ENCODE measurements at regions not wholly inside any gene's neighbourhood (a gene's known extent, or its start where the extent isn't known, plus 50 kb on each side); places are given as distances from the start of the nearest gene placed in this dataset.

- intact Hi-C loops (cut with DNase I), result no loop called here
Measured at GRCh38 chr4:115790812-115791211, 677.4 kb upstream of the NDST4 start.

GRCh38 chr4:115781528-115782146 is 668.2 kb upstream of the NDST4 start:
- Histone ChIP-seq H3K4me1 (no peaks in the 10 kb centered on the region), H3K27ac (no peak overlapping the region), H3K36me3 (no peaks in the 10 kb centered on the region), H3K4me3 (no peak overlapping the region), H3K9me3 (no peaks in the 10 kb centered on the region), H3K27me3 (no peaks in the 10 kb centered on the region)
- DNase-seq, result no peak
- 39 to 72% methylated on average over 10 of the region's 10 CpGs for WGBS, 2 donors
- TF ChIP-seq EP300 (IDR thresholded peaks at IDR 0.05) (no peak), CTCF (IDR thresholded peaks at IDR 0.05) (no peak), POLR2A (IDR thresholded peaks at IDR 0.05) (no peak), POLR2AphosphoS5 (IDR thresholded peaks at IDR 0.05) (no peak)
- intact Hi-C loops (cut with DNase I), result no loop called here

More at GRCh38 chr4:115790812-115791211, 677.4 kb upstream of the NDST4 start:
- H3K4me1 ChIP-seq, result no peaks in the 10 kb centered on the region
- H3K27ac ChIP-seq, result no peak overlapping the region
- no peak for DNase-seq
- H3K27me3 ChIP-seq, result no peaks in the 10 kb centered on the region
- no peak for TF ChIP-seq POLR2A (IDR thresholded peaks at IDR 0.05)
- no peak overlapping the region for H3K4me3 ChIP-seq
- no peaks in the 10 kb centered on the region for H3K36me3 ChIP-seq
- WGBS, 2 donors, result 72% methylated on average over 2 of the region's 2 CpGs
- no peaks in the 10 kb centered on the region for H3K9me3 ChIP-seq

- H3K27me3 ChIP-seq, result no peaks in the 10 kb centered on the region
- DNase-seq, result no peak
- no peaks in the 10 kb centered on the region for H3K36me3 ChIP-seq
- TF ChIP-seq POLR2AphosphoS5 (IDR thresholded peaks at IDR 0.05) (no peak), CTCF (IDR thresholded peaks at IDR 0.05) (no peak), EP300 (IDR thresholded peaks at IDR 0.05) (no peak), POLR2A (IDR thresholded peaks at IDR 0.05) (no peak)
- H3K9me3 ChIP-seq, result no peaks in the 10 kb centered on the region
- no peak overlapping the region for H3K27ac ChIP-seq
- no peak overlapping the region for H3K4me3 ChIP-seq
- intact Hi-C loops (cut with DNase I), result no loop called here
- no peaks in the 10 kb centered on the region for H3K4me1 ChIP-seq
Measured at GRCh38 chr4:115780835-115781234, 667.4 kb upstream of the NDST4 start.

GRCh38 chr4:115780268-115780667 is 666.8 kb upstream of the NDST4 start:
- no peaks in the 10 kb centered on the region for H3K36me3 ChIP-seq
- no peak for DNase-seq
- no peaks in the 10 kb centered on the region for H3K4me1 ChIP-seq
- no peak overlapping the region for H3K4me3 ChIP-seq
- no peak for TF ChIP-seq POLR2AphosphoS5 (IDR thresholded peaks at IDR 0.05)
- TF ChIP-seq CTCF (IDR thresholded peaks at IDR 0.05), result no peak
- TF ChIP-seq POLR2A (IDR thresholded peaks at IDR 0.05), result no peak
- no peak for TF ChIP-seq EP300 (IDR thresholded peaks at IDR 0.05)
- 60 to 68% methylated on average over 4 of the region's 4 CpGs for WGBS, 2 donors
- no peaks in the 10 kb centered on the region for H3K27me3 ChIP-seq
- H3K9me3 ChIP-seq, result no peaks in the 10 kb centered on the region
- H3K27ac ChIP-seq, result no peak overlapping the region
- intact Hi-C loops (cut with DNase I), result no loop called here

GRCh38 chr4:115770046-115770543 is 656.7 kb upstream of the NDST4 start:
- Histone ChIP-seq H3K27ac (no peak overlapping the region), H3K36me3 (no peaks in the 10 kb centered on the region), H3K9me3 (no peaks in the 10 kb centered on the region), H3K4me1 (no peaks in the 10 kb centered on the region), H3K4me3 (no peak overlapping the region), H3K27me3 (no peaks in the 10 kb centered on the region)
- TF ChIP-seq EP300 (IDR thresholded peaks at IDR 0.05) (no peak), POLR2AphosphoS5 (IDR thresholded peaks at IDR 0.05) (no peak), CTCF (IDR thresholded peaks at IDR 0.05) (no peak), POLR2A (IDR thresholded peaks at IDR 0.05) (no peak)
- DNase-seq, result no peak
- intact Hi-C loops (cut with DNase I), result no loop called here

All from sigmoid colon (tissue), 6 donors.